Left lung (tissue), 4 donors: ENCODE measurements at regions not wholly inside any gene's neighbourhood (a gene's known extent, or its start where the extent isn't known, plus 50 kb on each side); places are given as distances from the start of the nearest gene placed in this dataset.
"Not testable (repeated sequence)": the region's sequence is repeated elsewhere in the genome, so short reads cannot be mapped to it uniquely, and the experiment has no call there.

ENCODE experiments used
- ATAC-seq: fragments of 200-7000 bp; cut with Tn5 transposase; one replicate; pipeline ENCODE4 v1.9.1; 2020; ENCODE audit warnings: moderate library complexity
- DNase-seq, 4 donors: peaks; one replicate each; pipeline ENCODE4 v3.0.0-alpha.2; 2013 to 2020
- H3K27ac ChIP-seq, 2 donors: fragments of 200-600 bp; sonication (generic) in 1 of 2; one replicate each; pipeline versions ENCODE4 v1.5.0 to v1.8.0; 2020 to 2021
- H3K27me3 ChIP-seq, 2 donors: fragments of 200-600 bp; sonication (generic) in 1 of 2; one replicate each; pipeline versions ENCODE4 v1.5.0 to v1.8.0; 2020 to 2021
- H3K36me3 ChIP-seq, 2 donors: fragments of 200-600 bp; sonication (generic) in 1 of 2; one replicate each; pipeline versions ENCODE4 v1.5.0 to v1.8.0; 2020 to 2021
- H3K4me1 ChIP-seq, 2 donors: fragments of 200-600 bp; one replicate each; pipeline ENCODE4 v1.8.0; 2021
- H3K4me3 ChIP-seq, 2 donors: fragments of 200-600 bp; sonication (generic) in 1 of 2; one replicate each; pipeline versions ENCODE4 v1.5.0 to v1.8.0; 2020 to 2021; ENCODE audit warnings: mild to moderate bottlenecking in 1 of 2
- H3K9me3 ChIP-seq, 2 donors: fragments of 200-600 bp; sonication (generic) in 1 of 2; one replicate each; pipeline versions ENCODE4 v1.5.0 to v1.8.0; 2020 to 2021
- intact Hi-C, 2 donors: fragments of 100-400 bp; cut with DNase I; formaldehyde crosslinking; loops; one replicate each; pipeline versions ENCODE4 v1.11.2 to v1.14.2; 2022
- TF ChIP-seq, protein P1 (sequence below), 2 donors: fragments of 200-600 bp; sonication (generic) in 1 of 2; IDR thresholded peaks; one replicate each; pipeline versions ENCODE4 v1.5.0 to v1.8.0; 2021; ENCODE audit warnings: antibody characterized with exemption in 2 of 2
- donor health status: DM: no; HTN: yes; CAD: no.
- donor health status: DM: no; HTN: no; CAD: no.

GRCh38 chr4:167838686-167839085, 253.7 kb upstream of the ANXA10 start:
- Histone ChIP-seq H3K9me3 (peaks cover 0 to 6% of the 10 kb centered on the region in 2 donors), H3K36me3 (no peaks in the 10 kb centered on the region), H3K27me3 (no peaks in the 10 kb centered on the region), H3K4me3 (no peak overlapping the region), H3K4me1 (no peaks in the 10 kb centered on the region), H3K27ac (no peak overlapping the region)
- TF ChIP-seq, protein P1, sequence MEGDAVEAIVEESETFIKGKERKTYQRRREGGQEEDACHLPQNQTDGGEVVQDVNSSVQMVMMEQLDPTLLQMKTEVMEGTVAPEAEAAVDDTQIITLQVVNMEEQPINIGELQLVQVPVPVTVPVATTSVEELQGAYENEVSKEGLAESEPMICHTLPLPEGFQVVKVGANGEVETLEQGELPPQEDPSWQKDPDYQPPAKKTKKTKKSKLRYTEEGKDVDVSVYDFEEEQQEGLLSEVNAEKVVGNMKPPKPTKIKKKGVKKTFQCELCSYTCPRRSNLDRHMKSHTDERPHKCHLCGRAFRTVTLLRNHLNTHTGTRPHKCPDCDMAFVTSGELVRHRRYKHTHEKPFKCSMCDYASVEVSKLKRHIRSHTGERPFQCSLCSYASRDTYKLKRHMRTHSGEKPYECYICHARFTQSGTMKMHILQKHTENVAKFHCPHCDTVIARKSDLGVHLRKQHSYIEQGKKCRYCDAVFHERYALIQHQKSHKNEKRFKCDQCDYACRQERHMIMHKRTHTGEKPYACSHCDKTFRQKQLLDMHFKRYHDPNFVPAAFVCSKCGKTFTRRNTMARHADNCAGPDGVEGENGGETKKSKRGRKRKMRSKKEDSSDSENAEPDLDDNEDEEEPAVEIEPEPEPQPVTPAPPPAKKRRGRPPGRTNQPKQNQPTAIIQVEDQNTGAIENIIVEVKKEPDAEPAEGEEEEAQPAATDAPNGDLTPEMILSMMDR (IDR thresholded peaks at IDR 0.05), result no peak
- DNase-seq, result no peak
- no peak for ATAC-seq
- intact Hi-C loops, result no loop called here

- Histone ChIP-seq H3K27me3 (no peaks in the 10 kb centered on the region), H3K9me3 (peaks cover 0 to 6% of the 10 kb centered on the region in 2 donors), H3K27ac (no peak overlapping the region), H3K36me3 (no peaks in the 10 kb centered on the region), H3K4me1 (no peaks in the 10 kb centered on the region), H3K4me3 (no peak overlapping the region)
- ATAC-seq (no peak), DNase-seq (no peak)
- intact Hi-C loops, result no loop called here
- TF ChIP-seq, protein P1 (IDR thresholded peaks at IDR 0.05), result no peak
Measured at GRCh38 chr4:167842487-167842886, 249.8 kb upstream of the ANXA10 start.

GRCh38 chr4:167854881-167855280, 237.5 kb upstream of the ANXA10 start:
- no peak for ATAC-seq
- Histone ChIP-seq H3K4me1 (no peaks in the 10 kb centered on the region), H3K27ac (no peak overlapping the region), H3K27me3 (no peaks in the 10 kb centered on the region), H3K9me3 (peaks cover 0 to 6% of the 10 kb centered on the region in 2 donors), H3K36me3 (no peaks in the 10 kb centered on the region), H3K4me3 (no peak overlapping the region)
- intact Hi-C loops, result no loop called here
- no peak for DNase-seq
- TF ChIP-seq, protein P1 (IDR thresholded peaks at IDR 0.05), result no peak

GRCh38 chr4:167858127-167858526, 234.2 kb upstream of the ANXA10 start:
- ATAC-seq, H3K36me3 ChIP-seq, H3K4me1 ChIP-seq, H3K4me3 ChIP-seq, H3K27me3 ChIP-seq, intact Hi-C loops, H3K9me3 ChIP-seq, H3K27ac ChIP-seq, DNase-seq: not testable (repeated sequence)

GRCh38 chr4:167867191-167867590, 225.1 kb upstream of the ANXA10 start:
- intact Hi-C loops, result no loop called here
- ATAC-seq, result no peak
- Histone ChIP-seq H3K9me3 (no peaks in the 10 kb centered on the region), H3K4me3 (no peak overlapping the region), H3K36me3 (no peaks in the 10 kb centered on the region), H3K4me1 (no peaks in the 10 kb centered on the region), H3K27ac (no peak overlapping the region), H3K27me3 (no peaks in the 10 kb centered on the region)
- TF ChIP-seq, protein P1 (IDR thresholded peaks at IDR 0.05), result no peak
- no peak for DNase-seq

- no peak overlapping the region for H3K27ac ChIP-seq
- no peak overlapping the region for H3K4me3 ChIP-seq
- H3K36me3 ChIP-seq, result no peaks in the 10 kb centered on the region
- DNase-seq, result no peak
- no peaks in the 10 kb centered on the region for H3K4me1 ChIP-seq
- H3K9me3 ChIP-seq, result no peaks in the 10 kb centered on the region
- ATAC-seq, result no peak
- intact Hi-C loops, result no loop called here
- TF ChIP-seq, protein P1 (IDR thresholded peaks at IDR 0.05), result no peak
- no peaks in the 10 kb centered on the region for H3K27me3 ChIP-seq
Measured at GRCh38 chr4:167868163-167868562, 224.2 kb upstream of the ANXA10 start.
